IPS-NIHi7 (cell line): ENCODE measurements at regions not wholly inside any gene's neighbourhood (a gene's known extent, or its start where the extent isn't known, plus 50 kb on each side); places are given as distances from the start of the nearest gene placed in this dataset.
"Not testable (repeated sequence)": the region's sequence is repeated elsewhere in the genome, so short reads cannot be mapped to it uniquely, and the experiment has no call there.

Experiments used
- DNase-seq: peaks from one replicate; pipeline ENCODE4 v3.0.0; 2012; ENCODE audit warnings: mixed read lengths; ENCODE audit errors: extremely low spot score

GRCh38 chr2:59326581-59327365 is 1085.6 kb upstream of the FANCL start:
- DNase-seq, result not testable (repeated sequence)

GRCh38 chr2:59322870-59323269 is 1081.7 kb upstream of the FANCL start:
- no peak for DNase-seq

GRCh38 chr2:59322005-59322404 is 1080.9 kb upstream of the FANCL start:
- no peak for DNase-seq

- no peak for DNase-seq
Measured at GRCh38 chr2:59314031-59314766, 1073.1 kb upstream of the FANCL start.

- DNase-seq, result no peak
Measured at GRCh38 chr2:59312967-59313940, 1072.1 kb upstream of the FANCL start.

- no peak for DNase-seq
Measured at GRCh38 chr2:59312029-59312428, 1070.9 kb upstream of the FANCL start.

- no peak for DNase-seq
Measured at GRCh38 chr2:59308108-59308507, 1067.0 kb upstream of the FANCL start.

GRCh38 chr2:59307196-59307595 is 1066.1 kb upstream of the FANCL start:
- no peak for DNase-seq

- no peak for DNase-seq
Measured at GRCh38 chr2:59303272-59303671, 1062.1 kb upstream of the FANCL start.

GRCh38 chr2:59302683-59303082 is 1061.6 kb upstream of the FANCL start:
- DNase-seq, result no peak

GRCh38 chr2:59301466-59302402 is 1060.6 kb upstream of the FANCL start:
- peak; percentile 83 for DNase-seq

- DNase-seq, result no peak
Measured at GRCh38 chr2:59297816-59298215, 1056.7 kb upstream of the FANCL start.

GRCh38 chr2:59296279-59296678 is 1055.2 kb upstream of the FANCL start:
- no peak for DNase-seq

GRCh38 chr2:59295524-59296162 is 1054.5 kb upstream of the FANCL start:
- DNase-seq, result no peak

- DNase-seq, result no peak
Measured at GRCh38 chr2:59288771-59289170, 1047.6 kb upstream of the FANCL start.

GRCh38 chr2:59282374-59283057 is 1041.4 kb upstream of the FANCL start:
- no peak for DNase-seq

GRCh38 chr2:59277671-59278070 is 1036.5 kb upstream of the FANCL start:
- DNase-seq, result no peak

GRCh38 chr2:59276917-59277316 is 1035.8 kb upstream of the FANCL start:
- no peak for DNase-seq

- peak; percentile 46 for DNase-seq
Measured at GRCh38 chr2:59276033-59276432, 1034.9 kb upstream of the FANCL start.

GRCh38 chr2:59266453-59266852 is 1025.3 kb upstream of the FANCL start:
- DNase-seq, result no peak
